ENCODE measurements at regions not wholly inside any gene's neighbourhood (a gene's known extent, or its start where the extent isn't known, plus 50 kb on each side); places are given as distances from the start of the nearest gene placed in this dataset.
A peak's percentile ranks its signal among the peaks of the same experiment; 100 is the strongest.

DNA sequence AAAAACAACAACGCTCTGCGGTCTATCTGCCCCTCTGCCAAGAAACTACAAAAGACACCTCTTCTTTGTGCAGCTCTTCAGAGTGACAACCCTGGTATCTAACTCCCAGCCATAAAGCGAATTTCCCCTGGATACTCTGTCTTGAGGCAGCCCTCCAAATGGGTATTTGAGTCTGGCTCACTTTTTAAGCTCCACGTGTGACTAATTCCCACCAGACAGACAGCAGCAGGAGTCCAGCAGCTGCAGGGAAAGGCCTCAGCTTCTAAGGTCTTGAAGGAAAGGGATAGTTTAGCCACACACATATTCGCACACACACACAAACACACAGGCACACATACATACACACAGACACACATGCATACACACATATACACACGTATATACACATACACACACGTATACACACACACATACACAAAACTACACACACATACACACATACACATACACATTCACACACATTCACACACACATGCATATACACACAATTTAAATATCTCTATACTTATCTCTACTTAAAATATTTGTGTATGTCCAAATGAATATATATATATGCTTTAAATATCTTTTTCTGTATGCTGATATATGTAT is 188.8 kb downstream of the TSHZ3 start:
- peak; percentile 82 for DNase-seq (ENCODE audit: low spot score)

DNA sequence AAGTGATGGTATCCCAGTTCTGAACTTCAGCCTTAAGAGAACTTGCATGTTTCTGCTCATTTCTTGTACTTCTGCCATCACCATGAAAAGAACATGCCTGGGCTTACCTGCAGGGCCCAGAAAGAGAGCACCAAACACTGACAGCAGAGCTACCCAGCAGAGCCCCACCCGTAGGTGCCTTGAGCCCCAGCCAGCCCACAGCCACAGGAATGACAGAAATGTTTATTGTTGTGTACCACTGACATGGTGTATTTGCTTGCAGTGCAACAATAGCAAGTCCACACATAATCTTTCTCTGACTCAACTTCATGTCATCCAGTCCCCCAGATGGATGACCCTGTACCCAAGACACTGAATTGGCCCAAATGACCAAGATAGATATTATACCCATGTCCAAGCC is 195.2 kb downstream of the TSHZ3 start:
- DNase-seq (ENCODE audit: low spot score): no peak

DNA sequence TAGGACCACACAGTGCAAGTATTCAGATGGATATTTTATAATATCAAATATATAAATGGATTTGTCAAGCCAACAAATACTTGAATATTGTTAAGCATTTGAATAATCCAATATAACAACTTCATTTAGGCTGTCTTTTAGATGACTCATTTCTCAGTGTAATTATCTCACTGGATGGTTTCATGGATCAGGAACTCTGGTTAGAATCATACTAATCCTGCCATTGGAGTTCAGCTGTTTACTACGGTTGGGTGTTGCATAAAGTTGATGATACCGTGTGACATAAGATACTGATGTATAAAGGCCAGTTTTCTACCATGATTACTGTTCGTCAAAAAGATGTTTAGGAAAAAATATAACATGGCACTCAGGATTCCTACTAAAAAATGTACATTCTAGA is 196.3 kb downstream of the TSHZ3 start:
- no peak for DNase-seq (ENCODE audit: low spot score)

DNA sequence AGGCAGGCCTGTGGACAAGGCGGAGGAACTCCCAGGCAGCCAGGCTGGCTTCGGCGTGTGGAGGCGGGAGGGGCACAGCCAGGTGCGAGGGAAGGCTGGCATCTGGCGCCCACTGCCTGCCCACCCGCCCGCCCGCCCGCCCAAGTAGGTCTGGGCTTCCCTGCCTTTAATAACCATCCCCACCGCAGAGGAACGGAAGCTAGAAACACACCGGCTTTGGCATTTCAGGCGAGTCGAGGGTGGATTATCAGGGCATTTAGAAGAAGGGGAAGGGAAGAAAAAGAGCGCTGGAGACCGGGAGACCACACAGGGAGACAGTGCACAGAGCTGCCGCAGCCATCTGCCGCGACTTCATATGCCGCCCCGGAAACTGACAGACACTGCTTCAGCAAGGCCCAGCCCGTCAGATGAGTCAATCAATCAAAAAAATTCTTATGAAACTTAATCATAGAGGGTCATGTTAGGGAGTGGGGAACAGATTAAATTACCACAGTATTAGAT is 199.7 kb downstream of the TSHZ3 start:
- DNase-seq (ENCODE audit: low spot score): no peak

DNA sequence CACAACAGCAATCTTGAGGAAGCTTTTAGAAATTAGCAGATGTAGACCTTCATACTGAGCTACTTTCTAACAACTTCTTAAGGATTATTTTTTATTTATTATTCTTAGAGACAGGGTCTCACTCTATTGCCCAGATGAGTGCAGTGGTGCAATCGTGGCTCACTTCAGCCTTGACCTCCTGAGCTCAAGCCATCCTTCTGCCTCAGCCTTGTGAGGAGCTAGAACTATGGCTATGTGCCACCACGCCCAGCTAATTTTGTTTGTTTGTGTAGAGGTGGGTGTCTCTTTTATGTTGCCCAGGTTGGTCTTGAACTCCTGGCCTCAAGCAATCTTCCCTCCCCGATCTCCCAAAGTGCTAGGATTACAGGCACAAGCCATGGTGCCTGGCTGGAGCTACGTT is 200.6 kb downstream of the TSHZ3 start:
- no peak for DNase-seq (ENCODE audit: low spot score)

DNA sequence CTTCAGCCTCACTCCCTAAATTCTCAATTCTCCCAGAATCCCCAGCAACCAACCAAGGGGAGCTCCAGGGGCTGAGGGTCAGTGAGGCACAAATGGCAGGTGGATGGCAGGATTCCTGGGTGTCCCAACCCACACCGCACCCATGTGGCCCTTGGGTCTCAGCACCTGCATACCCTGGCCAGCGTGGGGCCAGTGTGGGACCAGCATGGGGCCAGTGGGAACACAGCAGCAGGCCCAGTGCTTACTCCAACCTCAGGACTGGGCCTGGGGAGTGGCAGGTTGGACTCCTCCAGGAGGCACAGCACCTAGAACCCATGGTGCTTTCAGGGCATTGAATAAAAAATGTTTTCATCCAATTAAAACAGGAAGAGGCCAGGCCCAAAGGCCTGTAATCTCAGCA is 202.0 kb downstream of the TSHZ3 start:
- no peak for DNase-seq (ENCODE audit: low spot score)

DNA sequence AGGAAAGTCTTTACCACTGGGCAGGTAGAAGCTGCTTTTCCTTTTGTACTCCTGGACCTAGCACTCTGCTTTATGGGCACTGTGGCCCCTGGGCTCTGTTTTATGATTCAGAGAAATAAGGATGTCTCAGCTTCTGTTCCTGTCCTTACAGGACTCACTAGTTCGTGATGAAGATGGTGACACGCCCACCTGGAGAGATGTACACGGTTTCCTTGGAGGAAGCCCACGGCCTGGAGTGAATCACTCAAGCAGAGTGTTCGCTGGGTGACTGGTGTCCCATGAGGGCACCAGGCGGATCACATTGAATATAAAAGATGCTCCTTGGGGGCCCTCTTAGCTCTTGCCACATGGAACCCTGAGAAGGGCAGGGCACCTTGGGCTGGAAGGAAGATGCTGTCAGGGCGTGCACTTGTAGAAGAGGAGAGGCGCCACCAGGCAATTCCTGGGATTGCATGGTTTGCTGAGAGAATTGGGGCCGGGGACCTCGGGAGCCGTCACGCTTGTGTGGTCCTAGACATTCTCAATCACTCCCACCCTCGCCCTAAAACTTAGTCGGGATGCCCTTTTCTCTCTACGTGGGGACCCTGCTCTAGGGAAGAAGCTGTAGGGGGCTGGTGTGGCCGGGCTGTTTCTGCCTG is 202.6 kb downstream of the TSHZ3 start:
- DNase-seq (ENCODE audit: low spot score): no peak

DNA sequence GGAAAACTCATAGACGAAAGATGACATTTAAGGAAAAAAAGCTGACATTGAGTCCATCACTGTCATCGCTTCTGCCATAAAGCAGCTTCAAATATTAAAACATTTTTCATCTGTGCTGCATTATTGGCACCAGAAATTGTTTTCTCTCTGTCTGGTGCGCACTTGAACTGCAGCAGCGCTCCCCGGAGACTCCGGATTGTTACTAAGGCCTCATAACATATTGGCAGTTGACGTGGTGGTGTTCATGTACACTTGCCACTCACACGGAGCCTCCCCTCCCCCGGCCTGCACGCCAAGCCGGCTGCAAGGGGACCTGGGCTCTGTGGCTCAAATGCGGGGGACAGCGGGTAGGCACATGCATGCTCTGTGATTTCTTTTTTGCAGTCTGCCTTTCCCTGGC is 203.2 kb downstream of the TSHZ3 start:
- DNase-seq (ENCODE audit: low spot score): no peak

DNA sequence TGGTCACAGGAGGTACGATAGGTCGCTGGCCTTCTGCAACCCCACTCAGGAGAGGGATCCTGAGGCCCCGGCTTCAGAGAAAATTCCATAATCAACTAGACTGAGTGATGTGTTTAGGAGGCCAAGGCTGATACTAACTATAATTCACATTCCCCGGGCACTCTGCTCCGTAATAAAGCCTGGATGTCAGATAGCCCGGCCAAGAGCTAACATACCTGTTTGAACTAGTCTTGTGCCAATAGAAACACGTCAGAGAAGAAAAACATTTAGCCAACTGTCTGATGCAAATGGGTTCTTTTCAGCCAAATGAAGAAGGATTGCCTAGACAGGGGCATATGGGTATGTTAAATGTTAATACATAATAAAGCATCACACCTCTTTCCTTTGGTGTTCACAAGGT is 204.2 kb downstream of the TSHZ3 start:
- no peak for DNase-seq (ENCODE audit: low spot score)

DNA sequence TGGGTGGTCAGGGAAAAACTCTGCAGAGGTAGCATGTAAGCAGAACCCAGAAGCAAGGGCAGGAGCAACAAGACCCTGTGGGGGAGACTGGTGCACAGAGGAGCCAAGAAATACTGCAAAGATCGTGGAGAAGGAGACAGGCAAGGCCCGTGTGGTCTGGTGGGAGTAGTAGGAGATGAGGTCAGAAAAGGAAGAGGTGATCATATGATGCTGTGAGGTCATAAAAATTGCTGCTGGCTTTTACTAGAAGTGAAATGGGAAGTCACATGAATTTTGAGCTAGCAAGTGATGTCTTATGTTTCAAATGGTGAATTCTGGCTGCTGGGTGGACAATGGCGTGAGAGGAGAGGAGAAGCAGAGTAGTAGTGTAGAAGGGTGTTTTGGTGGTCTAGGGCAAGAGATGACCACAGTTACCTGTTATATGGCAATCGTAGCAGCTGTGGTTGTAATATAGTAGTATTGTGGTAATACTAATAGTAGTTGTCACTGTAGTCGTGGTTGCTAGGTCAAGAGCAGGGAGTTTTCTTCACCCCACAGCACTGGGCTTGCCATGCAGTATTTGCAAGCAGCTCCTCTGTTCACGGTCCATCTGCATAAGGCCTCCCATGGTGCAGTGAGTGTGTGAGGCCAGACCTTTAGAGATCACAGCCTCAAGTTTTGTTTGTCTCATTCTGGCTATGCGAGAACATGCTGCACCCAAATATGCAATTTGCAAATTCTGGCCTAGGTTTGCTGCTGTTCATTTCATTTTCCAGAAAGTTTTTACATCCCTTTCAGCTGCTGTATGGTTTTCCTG is 205.0 kb downstream of the TSHZ3 start:
- no peak for DNase-seq (ENCODE audit: low spot score)

DNA sequence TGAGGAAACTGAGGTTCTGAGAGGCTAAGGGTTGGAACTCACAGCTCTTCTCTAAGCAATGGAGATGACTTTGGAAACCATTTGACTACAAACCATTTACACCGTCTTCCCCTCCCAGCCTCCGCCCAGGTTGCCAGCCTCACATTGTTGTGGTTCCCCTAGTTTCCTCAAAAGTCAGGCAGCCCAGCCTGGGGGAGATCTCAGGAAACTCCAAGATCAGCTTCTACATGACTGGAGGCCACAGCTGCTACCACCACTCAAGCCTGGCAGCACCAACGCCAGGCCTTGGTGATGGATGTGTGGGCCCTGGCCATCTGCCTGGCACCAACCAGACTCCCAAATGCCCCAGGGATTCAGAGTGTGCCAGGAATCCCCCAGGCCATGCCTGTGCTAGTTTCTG is 207.9 kb downstream of the TSHZ3 start:
- no peak for DNase-seq (ENCODE audit: low spot score)

DNA sequence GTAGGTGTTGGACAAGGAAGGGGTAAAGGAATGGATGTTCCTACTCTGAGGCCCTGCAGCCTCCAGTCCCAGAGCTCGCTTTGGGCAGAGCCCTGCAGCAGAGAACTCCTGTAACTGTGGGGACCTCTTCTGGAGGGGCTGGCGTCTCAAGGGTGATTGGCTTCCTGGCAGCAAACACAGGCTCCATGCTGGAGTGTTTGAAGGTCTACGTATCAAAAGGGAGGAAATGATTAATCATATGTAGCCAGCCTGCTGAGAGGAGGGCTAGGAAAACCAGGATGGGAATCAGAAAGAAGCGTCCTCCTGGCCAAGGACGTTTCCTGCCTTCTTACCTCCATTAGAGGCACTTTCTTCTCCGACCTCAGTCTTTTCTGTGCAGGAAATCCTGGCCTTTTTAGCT is 208.5 kb downstream of the TSHZ3 start:
- no peak for DNase-seq (ENCODE audit: low spot score)

DNA sequence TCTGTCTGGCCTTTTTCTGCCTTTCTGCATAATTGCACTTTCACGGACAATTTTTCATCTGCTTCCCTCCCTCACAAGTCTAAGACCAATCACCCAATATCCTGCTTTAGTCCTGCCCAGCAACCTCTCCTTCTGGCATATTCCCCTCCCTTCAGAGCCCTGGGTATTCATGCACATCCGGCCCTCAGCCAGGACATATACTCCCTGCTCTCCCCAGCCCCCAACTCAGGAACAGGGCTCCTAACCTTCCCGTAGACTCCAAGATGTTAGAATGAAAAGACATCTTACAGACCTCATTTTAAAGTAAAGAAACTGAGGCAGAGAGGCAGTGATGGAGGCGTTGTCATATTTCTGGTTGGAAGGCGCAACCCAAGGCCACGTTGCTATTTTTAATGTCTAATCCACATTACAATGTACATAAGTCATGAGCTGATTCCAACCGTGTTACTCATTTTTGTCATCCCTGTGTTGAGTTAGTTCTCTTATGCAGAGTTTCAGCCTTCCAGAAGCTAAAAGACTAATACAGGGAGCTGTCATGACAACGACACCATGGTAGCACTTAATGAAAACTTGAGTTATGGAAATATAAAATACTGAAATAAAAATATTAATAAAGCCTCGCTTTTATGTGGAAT is 209.2 kb downstream of the TSHZ3 start:
- peak; percentile 25 for DNase-seq (ENCODE audit: low spot score)

DNA sequence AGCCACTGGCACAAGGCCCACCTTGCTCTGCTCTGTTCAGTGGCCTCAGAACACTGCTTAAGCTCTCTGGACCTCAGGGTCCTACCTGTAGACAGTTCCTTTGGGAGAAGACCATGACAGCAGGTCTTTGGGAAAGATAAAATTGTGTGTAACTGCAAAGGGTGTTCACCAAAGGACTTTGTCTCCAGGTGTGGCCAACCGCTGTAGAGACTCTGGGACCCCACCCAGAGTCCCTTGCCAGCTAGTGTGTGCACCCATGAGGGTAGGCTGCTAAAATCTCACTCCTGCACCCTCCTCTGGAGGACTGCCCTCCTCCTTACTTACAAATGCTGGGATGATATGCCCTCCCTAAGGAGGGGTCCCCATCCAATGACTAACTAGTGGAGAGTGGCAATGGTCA is 211.2 kb downstream of the TSHZ3 start:
- no peak for DNase-seq (ENCODE audit: low spot score)

DNA sequence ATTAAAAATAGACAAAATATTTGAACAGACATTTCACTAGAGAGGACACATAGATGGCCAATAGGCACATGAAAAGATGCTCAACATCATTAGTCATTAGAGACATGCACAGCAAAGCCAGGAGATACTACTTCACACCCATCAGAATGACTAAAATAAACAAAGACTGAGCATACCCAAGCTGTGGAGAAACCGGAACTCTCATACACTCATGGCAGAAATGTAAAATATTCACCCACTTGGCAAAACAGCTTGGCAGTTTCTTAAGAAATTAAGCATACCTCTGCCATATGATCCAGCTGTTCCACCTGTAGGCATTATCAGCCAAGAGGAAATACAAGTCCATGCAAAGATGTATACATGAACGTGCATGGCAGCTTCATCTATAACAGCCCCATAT is 213.4 kb downstream of the TSHZ3 start:
- no peak for DNase-seq (ENCODE audit: low spot score)

DNA sequence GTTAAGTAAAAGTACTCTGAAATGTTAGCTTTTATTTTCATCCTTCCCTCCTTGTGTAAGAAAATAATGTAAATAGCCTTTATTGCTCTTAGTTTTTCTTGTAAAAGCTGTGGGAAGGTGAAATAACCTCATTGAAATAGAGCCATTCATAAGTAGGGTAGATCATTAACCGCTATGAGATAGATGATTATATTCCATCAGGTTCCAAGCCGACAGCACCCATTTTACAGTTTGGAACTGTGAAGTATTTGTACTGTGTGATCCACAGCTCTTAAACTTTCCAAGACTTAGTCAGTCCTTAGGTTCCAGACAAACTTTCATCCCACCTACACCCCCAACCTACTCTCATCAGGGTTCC is 216.5 kb downstream of the TSHZ3 start:
- DNase-seq (ENCODE audit: low spot score): no peak

DNA sequence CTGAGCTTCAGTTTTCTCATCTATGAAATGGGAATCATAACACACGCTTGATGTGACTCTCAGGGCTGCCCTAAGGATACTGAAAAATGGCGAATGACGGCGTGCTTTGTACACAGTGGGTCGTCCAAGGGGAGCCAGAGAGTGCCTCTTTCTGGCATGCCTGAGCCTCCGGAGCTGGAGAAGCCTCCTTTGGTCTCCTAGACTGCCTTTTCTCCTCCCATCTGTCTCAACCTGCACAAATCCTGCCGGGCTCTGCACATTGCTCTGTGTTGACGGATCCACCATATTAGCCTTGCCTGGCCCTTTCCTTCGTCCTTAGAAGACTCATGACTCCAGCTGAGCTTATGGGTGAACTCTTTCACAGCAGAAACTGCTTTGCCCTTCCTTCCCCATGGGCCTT is 220.9 kb downstream of the TSHZ3 start:
- no peak for DNase-seq (ENCODE audit: low spot score)

DNA sequence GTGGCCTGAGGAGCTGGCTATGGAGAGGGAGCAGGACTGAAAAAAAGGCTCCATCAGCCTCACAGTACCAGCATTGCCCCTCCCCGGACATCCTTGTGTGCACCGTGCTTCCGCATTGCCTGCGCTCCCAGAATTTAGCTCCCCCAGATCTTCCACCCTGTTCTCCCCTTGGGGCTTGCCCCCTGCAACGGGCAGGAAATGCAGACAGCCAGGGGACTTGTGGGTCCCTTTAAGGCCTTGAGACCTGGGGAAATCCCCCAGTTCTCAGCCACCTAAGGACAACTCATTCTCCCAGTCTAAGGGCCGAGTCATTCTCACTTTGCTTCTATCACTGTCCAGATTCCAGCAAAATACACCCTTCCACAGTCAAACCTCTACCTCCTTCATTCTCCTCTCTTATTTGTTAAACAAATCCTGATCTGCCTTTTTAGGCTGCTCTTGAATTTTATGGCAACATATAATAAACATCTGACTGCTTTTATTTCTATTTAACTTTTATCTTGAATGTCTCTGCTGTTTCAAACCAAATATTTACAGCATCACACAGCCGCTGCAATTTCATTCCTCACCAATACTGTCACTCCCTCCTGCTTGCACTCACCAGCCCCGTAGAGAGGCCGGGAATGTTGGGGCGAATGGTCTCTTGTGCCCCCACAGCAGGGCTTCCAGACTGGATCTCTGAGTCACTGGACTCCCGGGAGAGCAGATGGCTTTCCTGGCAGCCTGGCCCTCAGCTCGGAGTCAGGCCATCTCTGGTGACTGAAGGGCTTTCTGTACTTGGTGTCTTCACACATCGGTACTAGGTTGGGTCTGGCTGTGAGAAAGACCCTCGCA is 221.9 kb downstream of the TSHZ3 start:
- DNase-seq (ENCODE audit: low spot score): peak; percentile 56

DNA sequence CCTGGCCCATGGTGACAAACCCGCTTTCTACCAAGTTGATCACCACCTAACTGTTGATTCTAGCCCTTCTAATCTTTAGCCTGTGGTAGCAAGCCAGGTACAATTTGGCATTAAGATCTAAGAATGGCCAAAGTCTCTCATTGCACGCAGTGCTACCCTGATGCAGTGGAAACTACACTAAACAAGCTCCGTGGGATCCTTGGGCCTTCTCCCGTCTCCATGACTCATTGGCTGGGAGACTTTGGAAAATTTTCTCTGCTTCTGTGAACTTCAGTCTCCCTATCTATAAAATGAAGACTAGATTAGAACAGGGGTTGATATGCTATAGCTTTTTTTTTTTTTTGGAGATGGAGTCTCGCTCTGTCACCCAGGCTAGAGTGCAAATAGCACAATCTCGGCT is 223.0 kb downstream of the TSHZ3 start:
- no peak for DNase-seq (ENCODE audit: low spot score)

DNA sequence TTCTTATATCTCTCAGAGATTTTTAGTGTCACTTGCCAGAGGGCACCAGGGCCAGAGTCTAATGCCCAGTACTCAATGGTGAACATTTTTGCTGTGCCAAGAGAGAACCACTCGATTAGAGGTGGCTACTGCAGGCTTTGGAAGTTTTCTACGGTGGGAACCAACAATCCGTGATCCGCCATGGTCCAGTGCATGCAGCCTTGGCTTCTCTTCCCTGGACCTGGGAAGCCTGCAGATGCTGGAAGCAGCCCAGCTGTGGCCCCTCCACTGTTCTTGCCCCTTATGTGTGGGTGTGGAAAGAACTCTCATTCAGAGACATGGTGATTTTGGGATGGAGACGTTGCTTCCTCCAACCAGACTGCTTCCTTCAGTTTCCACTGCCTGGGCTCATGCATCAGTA is 224.2 kb downstream of the TSHZ3 start:
- no peak for DNase-seq (ENCODE audit: low spot score)

DNA sequence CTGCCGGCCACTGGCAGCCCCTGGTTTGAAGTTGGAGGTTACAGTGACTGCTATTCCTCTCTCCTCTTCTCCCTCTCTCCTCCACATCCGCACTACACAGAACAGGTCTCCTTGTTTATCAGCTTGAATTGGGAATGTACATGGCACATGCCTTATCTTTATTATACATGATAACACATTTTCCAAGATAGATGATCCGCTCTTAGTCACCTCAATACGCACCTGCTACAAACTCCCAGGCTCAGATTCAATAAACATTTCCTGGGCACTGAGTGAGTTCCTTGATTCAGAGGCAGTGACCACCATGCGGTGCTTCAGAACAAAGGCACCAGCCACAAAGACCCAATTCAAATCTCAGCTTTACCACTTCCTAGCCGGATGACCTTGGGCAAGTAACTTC is 227.7 kb downstream of the TSHZ3 start:
- DNase-seq (ENCODE audit: low spot score): no peak

DNA sequence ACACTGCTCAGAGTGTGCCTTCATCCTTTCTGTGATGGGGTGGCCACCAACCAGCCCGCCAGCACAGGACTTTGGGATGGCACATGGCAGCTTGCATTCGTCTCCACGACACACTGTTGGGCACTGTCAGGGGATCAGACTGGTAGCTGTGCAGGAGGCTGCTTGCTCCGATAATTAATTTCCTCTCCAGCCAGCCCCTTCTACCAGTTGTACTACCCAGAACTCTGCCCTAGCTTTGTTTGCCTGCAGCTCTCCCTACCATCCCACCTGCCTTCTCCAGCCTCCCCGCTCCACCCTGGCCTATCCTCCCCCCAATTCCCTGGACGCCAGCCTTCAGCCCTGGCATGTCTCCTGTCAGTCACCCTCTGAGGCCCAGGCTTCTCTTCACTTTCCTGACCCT is 228.3 kb downstream of the TSHZ3 start:
- DNase-seq (ENCODE audit: low spot score): no peak
